ENCODE measurements at regions not wholly inside any gene's neighbourhood (a gene's known extent, or its start where the extent isn't known, plus 50 kb on each side); places are given as distances from the start of the nearest gene placed in this dataset.
"Not testable (repeated sequence)": the region's sequence is repeated elsewhere in the genome, so short reads cannot be mapped to it uniquely, and the experiment has no call there.

DNA sequence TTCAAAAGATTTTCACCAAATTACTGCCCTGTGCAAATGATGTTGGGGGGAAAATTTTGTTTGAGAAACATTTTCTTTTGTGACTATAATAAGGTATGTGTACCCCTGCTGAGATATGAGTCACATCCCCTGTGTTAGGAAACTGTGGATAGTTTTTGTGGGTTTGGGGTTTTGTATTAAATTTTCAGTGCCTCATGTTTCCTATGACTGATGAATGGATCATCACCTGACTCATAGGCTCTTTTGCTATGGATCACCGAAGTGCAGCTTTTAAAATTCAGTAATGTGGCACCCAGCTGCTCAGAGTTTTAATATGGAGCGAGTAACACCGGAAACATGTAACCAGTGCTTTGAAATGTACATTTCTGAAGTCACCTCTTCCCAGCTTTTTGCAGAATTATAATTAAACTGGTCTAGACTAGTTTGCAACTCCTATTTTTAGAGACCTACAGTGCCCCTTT lies 167.4 kb upstream of the HMGA2 start:
- DNase-seq: no peak

DNA sequence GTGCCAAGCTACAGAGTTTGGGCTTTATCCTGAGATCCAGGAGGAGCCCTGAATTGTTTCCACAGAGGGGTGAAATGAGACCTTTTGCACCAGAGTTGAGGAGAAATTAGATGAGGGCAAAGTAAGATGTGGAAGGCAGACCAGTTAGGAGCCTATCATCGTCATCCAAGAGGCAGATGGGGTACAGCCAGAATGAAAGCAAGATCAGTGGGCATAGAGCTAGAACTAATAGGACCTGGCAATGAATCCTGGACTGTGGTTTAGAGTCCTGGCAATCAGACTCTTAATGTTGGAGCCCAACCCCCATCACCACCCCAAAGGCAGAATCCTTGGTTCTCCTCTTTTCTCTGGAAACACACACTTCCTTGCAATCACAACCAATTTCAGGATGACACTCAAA lies 166.6 kb upstream of the HMGA2 start:
- no peak for DNase-seq

DNA sequence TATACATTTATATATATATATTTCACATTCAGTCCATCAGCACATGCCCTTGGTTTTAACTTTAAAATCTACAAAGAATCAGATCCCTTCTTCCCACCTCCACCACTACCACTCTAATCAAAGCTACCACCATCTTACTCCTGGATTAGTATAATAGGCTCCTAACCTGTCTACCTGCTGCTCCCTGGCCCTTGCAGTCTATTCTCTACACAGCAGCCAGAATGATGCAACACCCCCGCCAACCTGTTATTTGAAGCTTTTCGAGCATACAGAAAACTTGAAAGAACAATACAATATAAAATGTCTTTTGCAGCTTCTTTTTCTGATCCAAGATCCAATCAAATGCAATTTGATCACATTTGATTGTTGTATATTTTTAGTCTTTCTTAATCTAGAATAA lies 165.9 kb upstream of the HMGA2 start:
- DNase-seq: no peak

DNA sequence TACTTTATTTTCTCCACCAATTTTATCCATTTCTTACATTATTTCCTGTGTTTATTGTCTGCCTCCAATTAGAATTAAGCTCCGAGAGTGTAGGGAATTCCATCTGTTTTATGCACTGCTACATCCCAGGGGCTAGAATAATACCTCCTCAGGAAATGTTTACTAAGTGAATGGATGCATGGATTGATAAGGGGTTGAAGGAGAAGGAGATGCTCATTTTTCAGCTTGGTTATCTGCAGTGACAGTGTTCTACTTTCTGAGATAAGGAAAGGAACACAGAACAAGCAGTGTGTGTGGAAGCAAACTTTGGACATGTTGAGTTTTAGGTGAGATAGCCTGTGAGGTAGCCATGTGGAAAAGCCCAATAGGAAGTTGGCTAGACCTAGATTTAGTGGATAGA lies 164.6 kb upstream of the HMGA2 start:
- no peak for DNase-seq

- DNase-seq: no peak
These were observed 164.2 kb upstream of the HMGA2 start for GRCh38 chr12:65660096-65660495.

GRCh38 chr12:65660836-65661235 lies 163.4 kb upstream of the HMGA2 start:
- DNase-seq: no peak

GRCh38 chr12:65662590-65662989 lies 161.7 kb upstream of the HMGA2 start:
- no peak for DNase-seq

DNA sequence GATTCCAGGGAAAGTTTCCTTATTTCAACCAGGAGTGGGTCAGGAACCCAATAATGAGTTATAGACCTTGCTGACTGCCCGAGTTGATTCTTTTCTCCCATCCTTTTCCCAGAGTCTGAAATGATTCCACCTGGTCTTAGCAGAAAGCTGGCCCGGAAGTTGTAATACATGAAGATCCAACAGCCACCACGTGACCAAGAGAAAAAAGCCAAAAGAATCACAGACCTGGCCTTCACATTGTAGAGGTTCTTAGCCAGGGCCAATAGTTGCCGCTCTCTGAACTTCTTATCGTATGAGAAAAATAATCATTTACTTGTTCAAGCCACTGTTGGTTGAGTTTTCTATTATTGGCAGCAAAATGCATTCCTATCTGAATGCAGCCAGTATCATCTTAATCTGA lies 161.2 kb upstream of the HMGA2 start:
- no peak for DNase-seq

DNA sequence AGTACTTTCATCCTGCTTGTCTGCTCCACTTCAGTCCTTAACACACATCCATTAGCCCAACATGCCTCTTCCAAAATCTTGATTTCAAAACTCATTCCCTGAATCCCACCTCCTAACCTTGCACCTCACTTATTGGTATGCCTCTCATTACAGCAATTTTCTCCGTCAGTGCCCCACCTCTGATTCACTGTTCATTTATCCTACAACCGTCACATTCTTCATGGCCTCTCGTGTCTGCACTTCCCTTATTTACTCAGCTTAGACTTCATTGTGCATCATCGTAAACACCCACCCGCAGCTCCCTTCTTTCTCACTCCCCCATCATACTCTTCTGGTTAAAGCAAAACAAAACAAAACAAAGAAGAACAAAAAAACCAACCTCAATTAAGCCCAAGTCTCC lies 160.6 kb upstream of the HMGA2 start:
- DNase-seq: no peak

DNA sequence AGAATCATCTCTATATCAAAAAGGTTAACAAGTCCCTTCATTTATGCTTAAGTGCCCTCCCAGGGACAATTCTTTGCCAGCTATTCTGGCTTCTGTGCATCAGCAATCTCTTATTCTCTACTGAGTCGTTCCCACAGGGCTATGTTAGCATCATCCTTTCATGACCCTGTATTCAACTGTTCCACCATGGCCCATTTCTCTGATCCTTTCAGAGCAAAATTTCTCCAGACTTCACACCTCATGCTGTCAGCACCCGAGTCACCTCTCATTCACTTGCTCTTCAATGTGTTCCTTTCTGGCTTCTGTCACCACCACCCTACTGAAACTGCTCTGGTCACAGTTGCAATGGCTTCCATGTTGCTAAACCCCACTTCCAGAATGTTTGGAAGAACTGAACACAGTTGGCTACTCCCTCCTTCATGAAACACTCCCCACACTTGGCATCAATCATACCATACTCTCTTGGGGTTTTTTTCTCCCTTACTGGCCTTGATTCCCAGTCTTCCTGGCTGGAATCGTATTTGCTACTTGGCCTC lies 159.5 kb upstream of the HMGA2 start:
- no peak for DNase-seq

GRCh38 chr12:65665817-65666216 lies 158.5 kb upstream of the HMGA2 start:
- no peak for DNase-seq

DNA sequence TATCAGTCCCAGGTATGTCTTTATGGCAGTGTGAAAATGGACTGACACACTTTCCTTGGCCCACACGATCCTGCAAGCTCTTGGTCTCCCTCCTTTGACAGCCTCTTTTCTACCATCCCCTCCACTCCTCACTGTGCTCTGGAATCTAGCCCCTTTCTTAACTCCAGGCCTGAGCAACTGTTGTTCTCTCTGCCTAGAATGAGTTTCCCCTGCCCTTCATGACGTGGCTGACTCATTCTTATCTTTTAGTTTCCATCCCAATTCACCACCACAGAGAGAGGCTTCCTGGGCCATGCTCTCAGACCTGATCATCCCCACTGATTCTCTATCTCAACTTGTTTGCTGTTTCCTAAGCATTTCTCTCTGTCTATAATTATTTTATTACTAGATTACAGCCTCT lies 157.4 kb upstream of the HMGA2 start:
- no peak for DNase-seq

GRCh38 chr12:65667932-65668331 lies 156.4 kb upstream of the HMGA2 start:
- no peak for DNase-seq

GRCh38 chr12:65668981-65669695 lies 155.1 kb upstream of the HMGA2 start:
- DNase-seq: no peak

DNA sequence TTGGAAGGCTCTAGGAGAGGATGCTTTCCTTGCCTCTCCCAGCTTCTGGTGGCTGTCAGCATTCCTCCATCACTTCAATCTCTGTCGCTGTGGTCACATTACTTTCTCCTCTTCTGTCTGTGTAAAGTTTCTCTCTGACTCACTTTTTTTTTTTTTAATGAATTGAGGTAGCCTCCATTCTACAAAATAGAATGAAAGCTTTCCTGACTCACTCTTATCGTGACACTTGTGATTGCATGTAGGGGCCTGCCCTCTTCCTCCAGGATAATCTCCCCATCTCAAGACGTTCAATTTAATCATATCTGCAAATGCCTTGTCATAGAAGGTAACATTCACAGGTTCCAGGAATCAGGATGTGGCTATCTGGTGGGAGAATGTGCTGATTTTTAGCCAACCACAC lies 153.5 kb upstream of the HMGA2 start:
- no peak for DNase-seq

GRCh38 chr12:65672441-65672840 lies 151.8 kb upstream of the HMGA2 start:
- no peak for DNase-seq

GRCh38 chr12:65673156-65673690 lies 151.1 kb upstream of the HMGA2 start:
- no peak for DNase-seq

DNA sequence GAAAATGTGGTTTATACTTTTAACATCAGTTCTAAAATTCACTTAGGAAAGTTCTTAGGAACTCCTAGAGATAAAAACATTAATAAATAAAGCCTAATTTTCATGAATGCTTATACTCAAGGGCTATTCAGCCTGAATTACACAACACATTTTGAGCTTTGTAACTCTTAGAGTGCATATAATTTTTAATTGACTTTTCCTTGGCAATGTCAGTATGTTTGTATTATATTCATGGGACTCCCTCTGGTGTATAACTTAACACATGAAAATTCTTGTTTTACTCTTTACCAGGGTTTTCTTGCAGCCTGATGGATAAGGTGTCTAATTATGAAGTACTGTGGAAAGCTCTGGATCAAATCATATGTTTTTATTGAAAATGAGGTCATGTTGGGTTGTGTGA lies 150.6 kb upstream of the HMGA2 start:
- no peak for DNase-seq

- DNase-seq: no peak
These were observed 149.1 kb upstream of the HMGA2 start for GRCh38 chr12:65675141-65675621.

GRCh38 chr12:65678172-65678571 lies 146.1 kb upstream of the HMGA2 start:
- not testable (repeated sequence) for DNase-seq

- no peak for DNase-seq
These were observed 143.1 kb upstream of the HMGA2 start for GRCh38 chr12:65681226-65681625.

DNA sequence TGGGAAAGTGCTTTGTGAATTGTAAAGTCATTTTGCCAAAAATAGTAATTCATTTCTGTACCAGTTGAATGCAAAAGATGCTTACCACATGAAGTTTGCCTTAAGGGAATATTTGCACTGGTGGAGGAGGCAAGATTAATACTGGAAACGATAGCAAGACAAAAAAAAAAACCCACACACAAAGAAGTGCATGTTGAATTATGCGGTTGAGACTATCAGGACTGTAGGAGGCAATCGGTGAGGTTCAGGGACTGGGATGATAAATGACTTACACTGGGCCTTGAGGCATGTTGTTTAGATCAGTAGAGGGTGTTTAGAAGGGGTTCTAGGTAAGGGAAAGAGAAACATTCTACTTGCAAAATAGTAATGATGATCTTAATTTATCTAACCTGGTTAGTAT lies 142.2 kb upstream of the HMGA2 start:
- no peak for DNase-seq

DNA sequence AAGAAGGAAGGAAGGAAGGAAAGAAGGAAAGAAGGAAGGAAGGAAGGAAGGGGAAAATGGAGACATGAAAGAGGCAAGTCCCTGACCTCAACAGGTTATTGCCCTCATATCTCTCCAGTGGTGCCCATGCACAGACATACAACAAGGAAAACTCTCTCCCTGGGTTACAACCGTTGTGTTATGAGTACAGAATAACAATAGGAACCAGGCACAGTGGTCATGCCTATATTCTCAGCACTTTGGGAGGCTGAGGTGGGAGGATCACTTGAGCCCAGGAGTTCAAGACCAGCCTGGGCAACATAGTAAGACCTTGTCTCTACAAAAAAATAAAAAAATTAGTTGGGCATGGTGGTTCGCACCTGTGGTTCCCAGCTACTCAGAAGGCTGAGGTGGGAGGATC lies 139.4 kb upstream of the HMGA2 start:
- no peak for DNase-seq

DNA sequence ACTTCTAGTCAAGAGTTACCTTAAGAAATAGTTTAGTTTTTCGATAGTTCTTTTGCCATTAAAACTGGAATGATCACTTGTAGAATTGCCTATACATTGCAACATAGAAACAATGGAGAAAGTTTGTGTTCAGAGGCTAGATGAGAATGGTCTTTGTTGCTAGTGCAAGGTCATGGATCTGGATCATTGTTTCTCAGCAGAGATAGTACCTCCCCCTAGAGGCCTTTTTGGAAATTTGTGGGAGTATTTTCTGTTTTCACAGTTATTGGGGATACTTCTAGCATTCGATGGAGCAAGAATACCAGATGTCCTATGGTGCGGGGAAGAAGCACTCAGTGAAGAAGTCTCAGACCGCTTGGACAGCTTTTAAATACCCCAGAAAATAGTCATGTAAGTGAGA lies 138.8 kb upstream of the HMGA2 start:
- DNase-seq: no peak

GRCh38 chr12:65689508-65689907 lies 134.8 kb upstream of the HMGA2 start:
- no peak for DNase-seq
